B cell (primary cell): ENCODE measurements at regions not wholly inside any gene's neighbourhood (a gene's known extent, or its start where the extent isn't known, plus 50 kb on each side); places are given as distances from the start of the nearest gene placed in this dataset.

Source experiments
- EZH2 ChIP-seq: IDR thresholded peaks from 2 replicates; pipeline ENCODE4 v1.6.1; 2012; ENCODE audit warnings: borderline replicate concordance, low read depth, mild to moderate bottlenecking, moderate library complexity, low read length; ENCODE audit not compliant: insufficient read depth, poor library complexity, severe bottlenecking
- TF ChIP-seq, protein P1 (sequence below): fragments of 200-600 bp; IDR thresholded peaks from one replicate; pipeline ENCODE4 v1.8.0; 2022; ENCODE audit warnings: antibody characterized with exemption, mild to moderate bottlenecking

GRCh38 chr1:59173721-59174120 is 123.2 kb upstream of the FGGY start:
- TF ChIP-seq, protein P1, sequence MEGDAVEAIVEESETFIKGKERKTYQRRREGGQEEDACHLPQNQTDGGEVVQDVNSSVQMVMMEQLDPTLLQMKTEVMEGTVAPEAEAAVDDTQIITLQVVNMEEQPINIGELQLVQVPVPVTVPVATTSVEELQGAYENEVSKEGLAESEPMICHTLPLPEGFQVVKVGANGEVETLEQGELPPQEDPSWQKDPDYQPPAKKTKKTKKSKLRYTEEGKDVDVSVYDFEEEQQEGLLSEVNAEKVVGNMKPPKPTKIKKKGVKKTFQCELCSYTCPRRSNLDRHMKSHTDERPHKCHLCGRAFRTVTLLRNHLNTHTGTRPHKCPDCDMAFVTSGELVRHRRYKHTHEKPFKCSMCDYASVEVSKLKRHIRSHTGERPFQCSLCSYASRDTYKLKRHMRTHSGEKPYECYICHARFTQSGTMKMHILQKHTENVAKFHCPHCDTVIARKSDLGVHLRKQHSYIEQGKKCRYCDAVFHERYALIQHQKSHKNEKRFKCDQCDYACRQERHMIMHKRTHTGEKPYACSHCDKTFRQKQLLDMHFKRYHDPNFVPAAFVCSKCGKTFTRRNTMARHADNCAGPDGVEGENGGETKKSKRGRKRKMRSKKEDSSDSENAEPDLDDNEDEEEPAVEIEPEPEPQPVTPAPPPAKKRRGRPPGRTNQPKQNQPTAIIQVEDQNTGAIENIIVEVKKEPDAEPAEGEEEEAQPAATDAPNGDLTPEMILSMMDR, result no peak
- TF ChIP-seq EZH2, result no peak
